ENCODE measurements at regions not wholly inside any gene's neighbourhood (a gene's known extent, or its start where the extent isn't known, plus 50 kb on each side); places are given as distances from the start of the nearest gene placed in this dataset.

GRCh38 chr11:43626798-43627197 is 53.7 kb upstream of the HSD17B12 start:
- Histone ChIP-seq H3K27ac (ENCODE audit: control insufficient read depth, insufficient read depth, low read length) (no peak overlapping the region), H3K4me2 (ENCODE audit: control insufficient read depth, extremely low read depth, insufficient read depth, low read depth, low read length) (no peak overlapping the region), H3K9ac (ENCODE audit: control insufficient read depth, extremely low read depth, insufficient read depth, low read length) (no peak overlapping the region), H3K4me3 (ENCODE audit: control insufficient read depth in 2 of 3, extremely low read depth in 1 of 3, insufficient read depth in 2 of 3, low read depth in 1 of 3, low read length in 3 of 3) (no peak overlapping the region), H3K9me1 (ENCODE audit: control insufficient read depth, extremely low read depth, insufficient read depth, low read length) (no peaks in the 10 kb centered on the region), H3K4me1 (ENCODE audit: control insufficient read depth, extremely low read depth, insufficient read depth, low read length) (no peaks in the 10 kb centered on the region), H2AFZ (ENCODE audit: control insufficient read depth, low read length) (no peak overlapping the region), H4K20me1 (ENCODE audit: control insufficient read depth, extremely low read depth, insufficient read depth, low read length) (no peaks in the 10 kb centered on the region), H3K36me3 (ENCODE audit: control insufficient read depth in 2 of 2, extremely low read depth in 1 of 2, insufficient read depth in 2 of 2, low read length in 2 of 2) (no peaks in the 10 kb centered on the region), H3K9me3 (ENCODE audit: control insufficient read depth, low read depth, low read length) (no peaks in the 10 kb centered on the region), H3K27me3 (ENCODE audit: control insufficient read depth, extremely low read depth, insufficient read depth, low read length) (peaks cover 14% of the 10 kb centered on the region), H3K79me2 (ENCODE audit: control insufficient read depth, insufficient read depth, low read length) (no peaks in the 10 kb centered on the region)
- FAIRE-seq: no peak
- TF ChIP-seq EZH2 (IDR thresholded peaks at IDR 0.05; ENCODE audit: low read length): no peak
- TF ChIP-seq CTCF (optimal IDR thresholded peaks at IDR 0.05 in 1 of 3, IDR thresholded peaks at IDR 0.05 in 1 of 3, conservative IDR thresholded peaks at IDR 0.05 in 1 of 3; ENCODE audit: extremely low read depth in 1 of 3, insufficient read depth in 2 of 3, low read length in 3 of 3): no peak
- no peak for DNase-seq (ENCODE audit: low read depth, low spot score)
- dilution Hi-C loops (cut with MboI; ENCODE audit: extremely low pct_ligation_motif_present, low sequenced_read_pairs): no loop called here

Small RNAs in the stretch of these regions (small RNA-seq; reads per million reads assigned to genes)
- gene MIR129-2 (ENCODE audit: insufficient read length in 3 of 3, low read depth in 3 of 3, low replicate concordance in 1 of 3) (0 reads per million in 3 experiments), gene MIR670 (ENCODE audit: insufficient read length in 3 of 3, low read depth in 3 of 3, low replicate concordance in 1 of 3) (0 reads per million in 3 experiments)

Data from keratinocyte (primary cell).